IMR-90 (cell line): ENCODE measurements at regions not wholly inside any gene's neighbourhood (a gene's known extent, or its start where the extent isn't known, plus 50 kb on each side); places are given as distances from the start of the nearest gene placed in this dataset.

Experiments used
- BHLHE40 ChIP-seq: fragments of 150-350 bp; IDR thresholded peaks from 2 replicates; pipeline ENCODE4 v1.6.1; 2016; ENCODE audit warnings: mild to moderate bottlenecking, low read depth, low read length
- CEBPB ChIP-seq: IDR thresholded peaks from 2 replicates; pipeline ENCODE4 v1.6.1; 2012; ENCODE audit warnings: low read depth, low read length, improper control_type of control experiment
- MAFK ChIP-seq: IDR thresholded peaks from 2 replicates; pipeline ENCODE4 v1.6.1; 2012; ENCODE audit warnings: low read depth, low read length, improper control_type of control experiment
- MAZ ChIP-seq: IDR thresholded peaks from 2 replicates; pipeline ENCODE4 v1.6.1; 2012; ENCODE audit warnings: low read depth, mild to moderate bottlenecking, low read length, improper control_type of control experiment, moderate library complexity, borderline replicate concordance
- MXI1 ChIP-seq: IDR thresholded peaks from 2 replicates; pipeline ENCODE4 v1.6.1; 2012; ENCODE audit warnings: low read depth, mild to moderate bottlenecking, low read length, moderate library complexity, borderline replicate concordance
- POLR2A ChIP-seq: IDR thresholded peaks from 2 replicates; pipeline ENCODE4 v1.6.1; 2012; ENCODE audit warnings: mild to moderate bottlenecking, low read depth, low read length
- RAD21 ChIP-seq: IDR thresholded peaks from 2 replicates; pipeline ENCODE4 v1.6.1; 2012; ENCODE audit warnings: low read length, improper control_type of control experiment
- TF ChIP-seq, protein P1 (sequence below): conservative IDR thresholded peaks from 2 replicates; pipeline ENCODE4 v1.5.1; 2012; ENCODE audit warnings: mild to moderate bottlenecking, low read depth, low read length, improper control_type of control experiment

DNA sequence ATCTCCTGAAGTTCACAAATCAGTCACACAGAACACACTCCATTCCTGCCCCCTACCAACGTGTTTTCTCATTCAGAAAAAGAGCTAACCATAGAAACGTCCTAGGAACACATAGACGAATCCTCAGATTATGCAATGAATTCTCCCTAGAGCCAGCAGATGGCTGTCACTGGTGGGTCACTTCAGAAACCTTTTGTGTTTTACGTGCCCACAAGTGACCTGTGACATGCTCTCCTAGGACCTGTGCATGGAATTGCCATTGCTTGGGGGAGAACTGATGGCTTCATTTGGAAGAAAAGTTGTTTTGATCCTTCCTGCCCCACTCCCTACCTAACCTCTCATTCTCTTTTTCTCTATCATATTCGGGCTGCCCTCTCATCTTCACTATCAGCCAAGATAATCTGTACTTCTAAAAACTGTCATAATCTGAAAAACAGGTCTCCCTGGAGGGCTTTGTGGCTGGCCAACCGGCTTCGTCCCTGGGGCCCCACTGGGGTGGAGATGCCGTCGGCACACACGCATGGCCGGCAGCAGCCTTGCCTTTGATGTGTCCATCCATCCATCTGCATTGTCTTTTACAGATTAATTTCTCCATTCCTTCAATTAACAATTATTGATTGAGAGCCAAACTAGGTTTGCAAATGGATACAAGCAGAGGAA, 144.1 kb upstream of the SERP2 start:
- TF ChIP-seq POLR2A (no peak), BHLHE40 (no peak), MAFK (no peak), RAD21 (no peak), MXI1 (no peak), CEBPB (no peak), MAZ (no peak)
- TF ChIP-seq, protein P1, sequence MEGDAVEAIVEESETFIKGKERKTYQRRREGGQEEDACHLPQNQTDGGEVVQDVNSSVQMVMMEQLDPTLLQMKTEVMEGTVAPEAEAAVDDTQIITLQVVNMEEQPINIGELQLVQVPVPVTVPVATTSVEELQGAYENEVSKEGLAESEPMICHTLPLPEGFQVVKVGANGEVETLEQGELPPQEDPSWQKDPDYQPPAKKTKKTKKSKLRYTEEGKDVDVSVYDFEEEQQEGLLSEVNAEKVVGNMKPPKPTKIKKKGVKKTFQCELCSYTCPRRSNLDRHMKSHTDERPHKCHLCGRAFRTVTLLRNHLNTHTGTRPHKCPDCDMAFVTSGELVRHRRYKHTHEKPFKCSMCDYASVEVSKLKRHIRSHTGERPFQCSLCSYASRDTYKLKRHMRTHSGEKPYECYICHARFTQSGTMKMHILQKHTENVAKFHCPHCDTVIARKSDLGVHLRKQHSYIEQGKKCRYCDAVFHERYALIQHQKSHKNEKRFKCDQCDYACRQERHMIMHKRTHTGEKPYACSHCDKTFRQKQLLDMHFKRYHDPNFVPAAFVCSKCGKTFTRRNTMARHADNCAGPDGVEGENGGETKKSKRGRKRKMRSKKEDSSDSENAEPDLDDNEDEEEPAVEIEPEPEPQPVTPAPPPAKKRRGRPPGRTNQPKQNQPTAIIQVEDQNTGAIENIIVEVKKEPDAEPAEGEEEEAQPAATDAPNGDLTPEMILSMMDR, result no peak
